Stimulated activated CD4-positive, alpha-beta T cell treated with anti-CD3 and anti-CD28 coated beads, Interleukin-4, amount 100 ng/mL, for 48 hours (primary cell): ENCODE measurements at regions not wholly inside any gene's neighbourhood (a gene's known extent, or its start where the extent isn't known, plus 50 kb on each side); places are given as distances from the start of the nearest gene placed in this dataset.
"Not testable (repeated sequence)": the region's sequence is repeated elsewhere in the genome, so short reads cannot be mapped to it uniquely, and the experiment has no call there.

Experiments
- DNase-seq, 2 donors: peaks; one replicate each; pipeline ENCODE4 v3.0.0-alpha.2; 2020; ENCODE audit warnings: low read depth in 2 of 2

GRCh38 chr9:36521148-36521547 lies 51.5 kb upstream of the MELK start:
- no peak for DNase-seq

- no peak for DNase-seq
These were observed 55.6 kb upstream of the MELK start for GRCh38 chr9:36517131-36517530.

- no peak for DNase-seq
These were observed 68.5 kb upstream of the MELK start for GRCh38 chr9:36504156-36504555.

- no peak for DNase-seq
These were observed 69.3 kb upstream of the MELK start for GRCh38 chr9:36503172-36504088.

GRCh38 chr9:36501727-36502126 lies 71.0 kb upstream of the MELK start:
- DNase-seq, result no peak

- not testable (repeated sequence) for DNase-seq
These were observed 71.8 kb upstream of the MELK start for GRCh38 chr9:36500931-36501330.

- no peak for DNase-seq
These were observed 73.4 kb upstream of the MELK start for GRCh38 chr9:36499174-36499890.

GRCh38 chr9:36493564-36493963 lies 79.1 kb upstream of the MELK start:
- DNase-seq, result peak in 1 of 2 donors; percentile 8

GRCh38 chr9:36492865-36493264 lies 79.8 kb upstream of the MELK start:
- DNase-seq, result no peak

- no peak for DNase-seq
These were observed 83.2 kb upstream of the MELK start for GRCh38 chr9:36489453-36489852.

GRCh38 chr9:36488389-36488756 lies 84.3 kb upstream of the MELK start:
- no peak for DNase-seq

GRCh38 chr9:36487482-36488388 lies 85.0 kb upstream of the MELK start:
- DNase-seq, result peak; percentile 84 to 89

GRCh38 chr9:36486933-36487481 lies 85.7 kb upstream of the MELK start:
- peak; percentile 40 to 48 for DNase-seq

GRCh38 chr9:36486329-36486932 lies 86.3 kb upstream of the MELK start:
- peak in 1 of 2 donors; percentile 4 for DNase-seq

GRCh38 chr9:36485647-36486328 lies 85.7 kb upstream of the RNF38 start:
- DNase-seq, result no peak

GRCh38 chr9:36484124-36484523 lies 84.1 kb upstream of the RNF38 start:
- DNase-seq, result no peak

- DNase-seq, result no peak
These were observed 79.0 kb upstream of the RNF38 start for GRCh38 chr9:36479101-36479500.

- no peak for DNase-seq
These were observed 71.3 kb upstream of the RNF38 start for GRCh38 chr9:36471359-36471758.

GRCh38 chr9:36470643-36471290 lies 70.7 kb upstream of the RNF38 start:
- DNase-seq, result peak; percentile 24 to 40

- DNase-seq, result no peak
These were observed 63.4 kb upstream of the RNF38 start for GRCh38 chr9:36463467-36463866.
